HUES6 (cell line): ENCODE measurements at regions not wholly inside any gene's neighbourhood (a gene's known extent, or its start where the extent isn't known, plus 50 kb on each side); places are given as distances from the start of the nearest gene placed in this dataset.

Experiments
- H3K27ac ChIP-seq: 2 replicates; pipeline ENCODE4 v1.7.0; 2013; ENCODE audit warnings: low read depth, mild to moderate bottlenecking, low read length, inconsistent platforms
- H3K27me3 ChIP-seq: 2 replicates; pipeline ENCODE4 v1.6.1; 2013; ENCODE audit warnings: low read length; ENCODE audit not compliant: control insufficient read depth, insufficient read depth
- H3K36me3 ChIP-seq: 2 replicates; pipeline ENCODE4 v1.6.1; 2013; ENCODE audit warnings: low read length; ENCODE audit not compliant: control insufficient read depth, insufficient read depth
- H3K4me1 ChIP-seq: 2 replicates; pipeline ENCODE4 v1.6.1; 2013; ENCODE audit warnings: low read length; ENCODE audit not compliant: control insufficient read depth, insufficient read depth
- H3K4me3 ChIP-seq: 2 replicates; pipeline ENCODE4 v1.5.1; 2013; ENCODE audit warnings: low read depth, low read length
- H3K9ac ChIP-seq: one replicate; pipeline ENCODE4 v1.6.1; 2013; ENCODE audit warnings: mild to moderate bottlenecking, low read length
- H3K9me3 ChIP-seq: 2 replicates; pipeline ENCODE4 v1.6.1; 2013; ENCODE audit warnings: low read depth, low read length; ENCODE audit not compliant: control insufficient read depth, insufficient read depth

DNA sequence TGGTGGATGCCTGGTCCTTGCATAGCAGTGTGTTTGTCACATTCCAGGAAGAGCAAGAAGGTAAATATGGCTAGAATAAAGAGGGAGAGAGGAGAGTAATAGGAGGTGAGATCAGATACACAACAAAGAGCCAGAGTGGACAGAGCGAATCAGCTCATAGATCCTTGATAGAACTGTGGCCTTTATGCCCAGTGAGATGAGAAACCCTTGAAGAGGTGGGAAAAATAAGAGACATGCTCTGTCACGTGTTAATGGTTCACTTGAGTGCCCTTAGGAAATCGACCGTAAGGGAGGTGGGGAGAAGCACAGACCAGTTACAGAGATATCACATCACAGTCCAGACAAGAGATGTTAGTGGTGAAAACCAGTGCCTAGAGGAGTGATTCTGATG, 84.7 kb upstream of the RAB27B start:
- Histone ChIP-seq H3K27ac (no peak overlapping the region), H3K9me3 (no peaks in the 10 kb centered on the region), H3K27me3 (no peaks in the 10 kb centered on the region), H3K36me3 (no peaks in the 10 kb centered on the region), H3K4me1 (no peaks in the 10 kb centered on the region), H3K9ac (no peak overlapping the region), H3K4me3 (no peak overlapping the region)

DNA sequence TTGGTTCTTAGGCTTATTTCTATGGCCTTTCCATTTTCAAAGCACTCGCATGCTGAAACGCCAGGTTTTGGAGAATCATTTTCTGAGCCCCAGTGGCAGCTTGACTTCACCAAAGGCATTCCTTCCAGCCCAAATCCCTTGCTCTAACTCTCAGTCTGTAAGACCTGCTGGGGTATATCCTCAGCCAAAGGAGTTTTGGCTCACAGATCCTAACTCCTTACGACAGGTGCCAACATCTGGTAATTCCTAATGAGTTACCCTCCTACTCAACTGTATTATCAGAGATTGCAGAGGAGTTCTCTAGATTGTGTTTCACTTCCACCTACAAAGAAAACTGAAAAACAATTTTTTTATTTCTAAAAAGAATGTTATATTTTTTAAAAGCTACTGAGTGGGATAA, 79.0 kb upstream of the RAB27B start:
- H3K9me3 ChIP-seq, result no peaks in the 10 kb centered on the region
- H3K4me3 ChIP-seq, result no peak overlapping the region
- no peaks in the 10 kb centered on the region for H3K27me3 ChIP-seq
- H3K36me3 ChIP-seq, result no peaks in the 10 kb centered on the region
- H3K4me1 ChIP-seq, result no peaks in the 10 kb centered on the region
- H3K9ac ChIP-seq, result no peak overlapping the region
- no peak overlapping the region for H3K27ac ChIP-seq

DNA sequence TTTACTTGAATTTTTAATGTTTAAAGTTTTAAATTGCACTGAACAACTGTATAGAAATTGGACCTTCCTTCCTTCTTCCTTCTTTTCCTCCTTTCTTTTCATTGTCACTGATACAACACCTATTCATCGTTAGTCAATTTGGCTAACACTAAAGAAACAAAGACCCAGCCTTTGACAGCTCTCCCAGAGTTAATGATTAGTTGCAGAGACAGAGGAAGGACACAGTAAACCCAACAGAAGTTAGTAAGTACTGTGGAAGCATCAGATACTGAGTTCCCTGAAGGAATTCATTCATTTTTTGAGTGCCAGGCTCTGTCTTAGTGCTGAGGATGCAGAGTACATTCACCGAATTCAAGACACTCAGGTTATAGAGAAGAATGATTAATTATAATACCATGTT, 77.9 kb upstream of the RAB27B start:
- no peak overlapping the region for H3K4me3 ChIP-seq
- no peaks in the 10 kb centered on the region for H3K27me3 ChIP-seq
- H3K4me1 ChIP-seq, result no peaks in the 10 kb centered on the region
- no peaks in the 10 kb centered on the region for H3K36me3 ChIP-seq
- no peak overlapping the region for H3K9ac ChIP-seq
- H3K9me3 ChIP-seq, result no peaks in the 10 kb centered on the region
- H3K27ac ChIP-seq, result no peak overlapping the region

- Histone ChIP-seq H3K36me3 (no peaks in the 10 kb centered on the region), H3K27me3 (no peaks in the 10 kb centered on the region), H3K27ac (no peak overlapping the region), H3K4me3 (no peak overlapping the region), H3K4me1 (no peaks in the 10 kb centered on the region), H3K9me3 (no peaks in the 10 kb centered on the region), H3K9ac (no peak overlapping the region)
These were observed 76.1 kb upstream of the RAB27B start for GRCh38 chr18:54752185-54752584.

DNA sequence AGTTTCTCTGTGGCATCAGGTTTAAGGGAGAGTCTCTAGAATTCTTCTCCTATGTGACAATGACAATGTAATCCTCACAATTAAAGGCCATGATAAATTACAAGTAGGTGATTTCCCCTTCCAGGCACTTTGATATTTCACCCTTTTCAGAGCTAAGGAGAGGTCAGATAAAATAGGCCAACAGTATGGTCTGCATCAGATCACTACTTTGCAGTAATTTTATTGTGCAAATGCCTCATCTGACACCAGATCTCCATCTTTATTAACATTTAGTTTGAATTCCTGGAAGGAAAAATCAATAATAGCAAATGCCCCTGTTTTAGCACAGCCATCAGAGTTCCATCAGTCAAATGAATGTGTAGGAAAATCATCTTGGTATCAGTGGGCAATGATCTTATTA, 72.8 kb upstream of the RAB27B start:
- Histone ChIP-seq H3K36me3 (no peaks in the 10 kb centered on the region), H3K9me3 (no peaks in the 10 kb centered on the region), H3K27ac (no peak overlapping the region), H3K4me3 (no peak overlapping the region), H3K9ac (no peak overlapping the region), H3K4me1 (no peaks in the 10 kb centered on the region), H3K27me3 (no peaks in the 10 kb centered on the region)

GRCh38 chr18:54762386-54762785, 65.9 kb upstream of the RAB27B start:
- Histone ChIP-seq H3K27ac (no peak overlapping the region), H3K36me3 (no peaks in the 10 kb centered on the region), H3K27me3 (no peaks in the 10 kb centered on the region), H3K9ac (no peak overlapping the region), H3K9me3 (no peaks in the 10 kb centered on the region), H3K4me3 (no peak overlapping the region), H3K4me1 (peaks cover 39% of the 10 kb centered on the region)

DNA sequence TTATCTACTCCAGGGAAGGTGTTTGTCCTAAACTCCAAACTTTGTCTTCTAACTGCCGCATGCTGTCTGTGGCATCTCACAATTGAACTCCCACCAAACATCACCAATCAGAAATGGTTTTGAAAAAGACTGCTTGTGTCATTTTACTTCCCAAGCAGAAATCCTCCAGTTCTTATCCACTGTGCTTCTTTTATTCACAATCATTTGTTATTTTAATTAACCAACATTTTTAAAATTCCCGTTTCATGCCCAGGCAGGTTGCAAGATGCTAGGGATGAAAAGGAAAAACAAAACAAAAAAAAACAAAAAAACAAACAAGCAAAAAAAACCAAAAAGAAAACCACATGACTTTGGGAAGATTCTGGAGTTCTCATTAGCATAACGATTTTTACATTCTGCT, 63.5 kb upstream of the RAB27B start:
- Histone ChIP-seq H3K4me1 (peaks cover 39% of the 10 kb centered on the region), H3K9ac (no peak overlapping the region), H3K27me3 (no peaks in the 10 kb centered on the region), H3K9me3 (no peaks in the 10 kb centered on the region), H3K36me3 (no peaks in the 10 kb centered on the region), H3K4me3 (no peak overlapping the region), H3K27ac (peak overlapping the region; percentile 57; the same call in 1 of the 2 replicates)

GRCh38 chr18:54765636-54766375, 62.5 kb upstream of the RAB27B start:
- Histone ChIP-seq H3K4me3 (no peak overlapping the region), H3K27me3 (no peaks in the 10 kb centered on the region), H3K4me1 (peaks cover 39% of the 10 kb centered on the region), H3K9me3 (no peaks in the 10 kb centered on the region), H3K36me3 (no peaks in the 10 kb centered on the region), H3K27ac (no peak overlapping the region), H3K9ac (no peak overlapping the region)

DNA sequence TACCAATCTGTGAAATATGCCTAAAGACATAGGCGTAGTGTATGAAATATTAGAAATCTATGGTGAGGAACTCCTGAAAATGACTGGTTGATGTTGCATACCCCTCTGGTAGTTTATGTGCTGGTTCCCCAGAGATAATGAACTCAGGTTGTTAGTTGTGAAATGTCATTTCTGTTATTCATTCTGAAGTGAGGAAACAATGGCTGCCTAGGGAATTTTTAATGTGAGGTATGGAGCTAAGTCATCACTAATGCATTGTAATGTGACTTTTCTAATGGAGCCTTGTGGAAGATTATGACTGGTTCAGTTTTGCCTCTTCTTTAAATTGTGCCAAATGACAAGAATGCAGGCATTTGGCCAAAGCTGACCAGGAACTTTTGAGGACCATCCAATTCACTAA, 61.6 kb upstream of the RAB27B start:
- H3K36me3 ChIP-seq, result no peaks in the 10 kb centered on the region
- H3K9me3 ChIP-seq, result no peaks in the 10 kb centered on the region
- no peak overlapping the region for H3K27ac ChIP-seq
- H3K4me1 ChIP-seq, result peaks cover 39% of the 10 kb centered on the region
- no peaks in the 10 kb centered on the region for H3K27me3 ChIP-seq
- H3K4me3 ChIP-seq, result no peak overlapping the region
- H3K9ac ChIP-seq, result no peak overlapping the region

DNA sequence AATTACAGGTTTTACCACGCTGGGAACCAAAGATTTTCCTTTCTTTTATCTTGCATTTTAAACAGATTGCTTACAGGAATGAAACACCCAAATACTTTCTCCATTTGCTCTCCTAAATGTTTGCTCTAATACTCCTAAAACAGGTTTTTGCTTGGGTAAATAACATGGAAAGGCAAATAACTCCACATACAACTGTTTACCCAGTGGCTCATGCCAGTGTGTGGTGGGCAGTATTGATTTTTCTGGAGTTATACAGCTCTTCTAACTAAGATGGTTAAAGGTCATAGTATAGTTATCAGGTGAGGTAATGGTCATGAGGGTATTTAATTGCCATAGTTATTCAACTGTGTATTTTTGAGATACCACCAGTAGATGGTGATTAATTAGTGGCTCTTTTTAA, 61.2 kb upstream of the RAB27B start:
- H3K9ac ChIP-seq, result no peak overlapping the region
- H3K36me3 ChIP-seq, result no peaks in the 10 kb centered on the region
- H3K27ac ChIP-seq, result no peak overlapping the region
- H3K4me1 ChIP-seq, result peaks cover 39% of the 10 kb centered on the region
- H3K9me3 ChIP-seq, result no peaks in the 10 kb centered on the region
- no peak overlapping the region for H3K4me3 ChIP-seq
- H3K27me3 ChIP-seq, result no peaks in the 10 kb centered on the region

GRCh38 chr18:54769526-54770464, 58.5 kb upstream of the RAB27B start:
- peaks cover 16% of the 10 kb centered on the region for H3K4me1 ChIP-seq
- no peaks in the 10 kb centered on the region for H3K9me3 ChIP-seq
- no peak overlapping the region for H3K27ac ChIP-seq
- H3K36me3 ChIP-seq, result no peaks in the 10 kb centered on the region
- no peak overlapping the region for H3K9ac ChIP-seq
- no peaks in the 10 kb centered on the region for H3K27me3 ChIP-seq
- no peak overlapping the region for H3K4me3 ChIP-seq
